SK-N-SH treated with all-trans-retinoic acid at 6 μM for 48 hours (cell line): ENCODE measurements at regions not wholly inside any gene's neighbourhood (a gene's known extent, or its start where the extent isn't known, plus 50 kb on each side); places are given as distances from the start of the nearest gene placed in this dataset.

Experiments
- BACH2 ChIP-seq: fragments of 250-450 bp; sonication (Bioruptor Pico); IDR thresholded peaks from 2 replicates; pipeline ENCODE4 v1.9.0; 2021; ENCODE audit warnings: mild to moderate bottlenecking, borderline replicate concordance
- CSDC2 ChIP-seq: fragments of 250-450 bp; sonication (Bioruptor Pico); IDR thresholded peaks from 2 replicates; pipeline ENCODE4 v1.5.0; 2020; ENCODE audit warnings: mild to moderate bottlenecking, moderate library complexity
- CSRNP3 ChIP-seq: fragments of 250-450 bp; sonication (Bioruptor Pico); IDR thresholded peaks from 2 replicates; pipeline ENCODE4 v1.5.1; 2021; ENCODE audit warnings: mild to moderate bottlenecking, moderate library complexity
- ESRRG ChIP-seq: fragments of 250-450 bp; sonication (Bioruptor Pico); IDR thresholded peaks from 2 replicates; pipeline ENCODE4 v1.6.1; 2021; ENCODE audit warnings: mild to moderate bottlenecking
- OSR1 ChIP-seq: fragments of 250-450 bp; sonication (Bioruptor Pico); IDR thresholded peaks from 2 replicates; pipeline ENCODE4 v1.8.0; 2022; ENCODE audit warnings: moderate library complexity, mild to moderate bottlenecking, inconsistent platforms
- PATZ1 ChIP-seq: fragments of 250-450 bp; sonication (Bioruptor Pico); IDR thresholded peaks from 2 replicates; pipeline ENCODE4 v1.8.0; 2020; ENCODE audit warnings: mild to moderate bottlenecking, moderate library complexity, borderline replicate concordance
- POU6F1 ChIP-seq: fragments of 250-450 bp; sonication (Bioruptor Pico); IDR thresholded peaks from 2 replicates; pipeline ENCODE4 v1.8.0; 2021; ENCODE audit warnings: low read depth, mild to moderate bottlenecking, moderate library complexity, borderline replicate concordance
- RARB ChIP-seq: fragments of 250-450 bp; sonication (Bioruptor Pico); IDR thresholded peaks from 2 replicates; pipeline ENCODE4 v1.8.0; 2021; ENCODE audit warnings: mild to moderate bottlenecking, moderate library complexity
- SNAI2 ChIP-seq: fragments of 250-450 bp; sonication (Bioruptor Pico); IDR thresholded peaks from 2 replicates; pipeline ENCODE4 v1.5.0; 2020; ENCODE audit warnings: mild to moderate bottlenecking, moderate library complexity
- TCF4 ChIP-seq: fragments of 250-450 bp; sonication (Bioruptor Pico); IDR thresholded peaks from 2 replicates; pipeline ENCODE4 v1.8.0; 2021; ENCODE audit warnings: mild to moderate bottlenecking, moderate library complexity, borderline replicate concordance
- ZFP3 ChIP-seq: fragments of 250-450 bp; sonication (Bioruptor Pico); IDR thresholded peaks from 2 replicates; pipeline ENCODE4 v1.5.0; 2020; ENCODE audit warnings: mild to moderate bottlenecking, moderate library complexity
- ZFP30 ChIP-seq: fragments of 450-650 bp; formaldehyde crosslinking; IDR thresholded peaks from 2 replicates; pipeline ENCODE4 v1.5.0; 2022; ENCODE audit warnings: mild to moderate bottlenecking, moderate library complexity
- ZNF8 ChIP-seq: fragments of 450-650 bp; formaldehyde crosslinking; IDR thresholded peaks from 2 replicates; pipeline ENCODE4 v1.5.0; 2020; ENCODE audit warnings: mild to moderate bottlenecking, moderate library complexity

GRCh38 chr9:88024896-88025295 lies 50.6 kb upstream of the CDK20 start:
- no peak for TF ChIP-seq PATZ1 (CRISPR knock-in tag)
- no peak for TF ChIP-seq TCF4
- no peak for TF ChIP-seq SNAI2 (CRISPR knock-in tag)
- no peak for TF ChIP-seq POU6F1 (CRISPR knock-in tag)
- no peak for TF ChIP-seq CSRNP3 (CRISPR knock-in tag)
- TF ChIP-seq CSDC2 (CRISPR knock-in tag), result no peak
- no peak for TF ChIP-seq RARB (CRISPR knock-in tag)
- no peak for TF ChIP-seq ZFP30 (CRISPR knock-in tag)
- no peak for TF ChIP-seq BACH2 (CRISPR knock-in tag)
- TF ChIP-seq ESRRG, result no peak
- TF ChIP-seq OSR1, result no peak
- no peak for TF ChIP-seq ZNF8
- TF ChIP-seq ZFP3 (CRISPR knock-in tag), result no peak
